HG03135 (cell line): ENCODE measurements at regions not wholly inside any gene's neighbourhood (a gene's known extent, or its start where the extent isn't known, plus 50 kb on each side); places are given as distances from the start of the nearest gene placed in this dataset.
A peak's percentile ranks its signal among the peaks of the same experiment; 100 is the strongest.

Source experiments
- ATAC-seq: cut with Tn5 transposase; IDR thresholded peaks from one replicate; pipeline ENCODE4 v1.9.1; 2021; ENCODE audit warnings: mild to moderate bottlenecking, moderate library complexity; ENCODE audit not compliant: unreplicated experiment

- ATAC-seq: peak; percentile 73
Measured at GRCh38 chr6:99219788-99220187, 129.7 kb downstream of the FAXC start.

GRCh38 chr6:99216959-99217358 is 132.5 kb downstream of the FAXC start:
- no peak for ATAC-seq

- no peak for ATAC-seq
Measured at GRCh38 chr6:99195986-99196655, 153.4 kb downstream of the FAXC start.

- no peak for ATAC-seq
Measured at GRCh38 chr6:99192561-99192960, 156.9 kb downstream of the FAXC start.

- ATAC-seq: peak; percentile 98
Measured at GRCh38 chr6:99189823-99190721, 159.4 kb downstream of the FAXC start.

GRCh38 chr6:99187429-99187828 is 162.0 kb downstream of the FAXC start:
- no peak for ATAC-seq

- ATAC-seq: no peak
Measured at GRCh38 chr6:99186417-99186816, 163.1 kb downstream of the FAXC start.

- ATAC-seq: no peak
Measured at GRCh38 chr6:99185525-99185924, 163.9 kb downstream of the FAXC start.

GRCh38 chr6:99184696-99185095 is 164.8 kb downstream of the FAXC start:
- no peak for ATAC-seq

- ATAC-seq: no peak
Measured at GRCh38 chr6:99183066-99183465, 166.4 kb downstream of the FAXC start.

- no peak for ATAC-seq
Measured at GRCh38 chr6:99181174-99181573, 168.3 kb downstream of the FAXC start.

GRCh38 chr6:99178168-99178567 is 171.3 kb downstream of the FAXC start:
- ATAC-seq: no peak

- no peak for ATAC-seq
Measured at GRCh38 chr6:99177736-99178135, 171.7 kb downstream of the FAXC start.

- ATAC-seq: peak; percentile 89
Measured at GRCh38 chr6:99165838-99166237, 183.6 kb downstream of the FAXC start.

GRCh38 chr6:99152347-99152643 is 197.2 kb downstream of the FAXC start:
- no peak for ATAC-seq

- ATAC-seq: peak; percentile 97
Measured at GRCh38 chr6:99151634-99152346, 197.7 kb downstream of the FAXC start.

- ATAC-seq: no peak
Measured at GRCh38 chr6:99148761-99149160, 200.7 kb downstream of the FAXC start.

- ATAC-seq: no peak
Measured at GRCh38 chr6:99148111-99148510, 200.4 kb upstream of the FBXL4 start.

GRCh38 chr6:99147206-99147605 is 199.5 kb upstream of the FBXL4 start:
- no peak for ATAC-seq

GRCh38 chr6:99146711-99147110 is 199.0 kb upstream of the FBXL4 start:
- no peak for ATAC-seq

- no peak for ATAC-seq
Measured at GRCh38 chr6:99145738-99146137, 198.0 kb upstream of the FBXL4 start.
